ENCODE measurements at regions not wholly inside any gene's neighbourhood (a gene's known extent, or its start where the extent isn't known, plus 50 kb on each side); places are given as distances from the start of the nearest gene placed in this dataset.

DNA sequence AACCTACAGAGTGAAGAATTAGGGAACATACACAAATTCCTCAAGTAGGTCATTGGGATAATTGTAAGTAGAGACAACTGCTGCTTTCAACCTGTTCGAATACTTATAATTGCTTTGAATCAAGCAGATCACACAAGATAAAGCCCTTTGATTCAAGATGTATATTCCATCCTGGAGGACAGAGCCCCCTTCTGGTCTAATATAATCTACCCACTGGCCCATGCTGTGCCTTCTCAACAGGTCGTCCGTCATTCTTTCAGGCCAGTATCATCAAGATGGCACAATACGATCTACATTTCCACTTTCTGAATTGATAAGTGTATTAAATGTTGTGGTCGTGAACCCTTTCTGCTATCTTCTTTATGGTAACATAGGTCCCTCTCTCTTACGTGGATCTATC is 387.0 kb upstream of the CDH19 start:
- Histone ChIP-seq H3K4me1 (no peaks in the 10 kb centered on the region), H3K27me3 (ENCODE audit: insufficient read depth in 3 of 3, low read length in 2 of 3) (no peaks in the 10 kb centered on the region), H3K9me3 (no peaks in the 10 kb centered on the region), H3K4me3 (no peak overlapping the region), H3K36me3 (ENCODE audit: insufficient read depth in 1 of 2, low read depth in 1 of 2) (no peaks in the 10 kb centered on the region), H3K27ac (no peak overlapping the region)
- 89 to 92% (median 90%) methylated on average over 6 of the region's 6 CpGs for WGBS, 3 donors
- DNase-seq = no peak
- ATAC-seq = no peak
- TF ChIP-seq, protein P1, sequence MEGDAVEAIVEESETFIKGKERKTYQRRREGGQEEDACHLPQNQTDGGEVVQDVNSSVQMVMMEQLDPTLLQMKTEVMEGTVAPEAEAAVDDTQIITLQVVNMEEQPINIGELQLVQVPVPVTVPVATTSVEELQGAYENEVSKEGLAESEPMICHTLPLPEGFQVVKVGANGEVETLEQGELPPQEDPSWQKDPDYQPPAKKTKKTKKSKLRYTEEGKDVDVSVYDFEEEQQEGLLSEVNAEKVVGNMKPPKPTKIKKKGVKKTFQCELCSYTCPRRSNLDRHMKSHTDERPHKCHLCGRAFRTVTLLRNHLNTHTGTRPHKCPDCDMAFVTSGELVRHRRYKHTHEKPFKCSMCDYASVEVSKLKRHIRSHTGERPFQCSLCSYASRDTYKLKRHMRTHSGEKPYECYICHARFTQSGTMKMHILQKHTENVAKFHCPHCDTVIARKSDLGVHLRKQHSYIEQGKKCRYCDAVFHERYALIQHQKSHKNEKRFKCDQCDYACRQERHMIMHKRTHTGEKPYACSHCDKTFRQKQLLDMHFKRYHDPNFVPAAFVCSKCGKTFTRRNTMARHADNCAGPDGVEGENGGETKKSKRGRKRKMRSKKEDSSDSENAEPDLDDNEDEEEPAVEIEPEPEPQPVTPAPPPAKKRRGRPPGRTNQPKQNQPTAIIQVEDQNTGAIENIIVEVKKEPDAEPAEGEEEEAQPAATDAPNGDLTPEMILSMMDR (IDR thresholded peaks at IDR 0.05) = no peak
- intact Hi-C loops (cut with DNase I) = no loop called here

DNA sequence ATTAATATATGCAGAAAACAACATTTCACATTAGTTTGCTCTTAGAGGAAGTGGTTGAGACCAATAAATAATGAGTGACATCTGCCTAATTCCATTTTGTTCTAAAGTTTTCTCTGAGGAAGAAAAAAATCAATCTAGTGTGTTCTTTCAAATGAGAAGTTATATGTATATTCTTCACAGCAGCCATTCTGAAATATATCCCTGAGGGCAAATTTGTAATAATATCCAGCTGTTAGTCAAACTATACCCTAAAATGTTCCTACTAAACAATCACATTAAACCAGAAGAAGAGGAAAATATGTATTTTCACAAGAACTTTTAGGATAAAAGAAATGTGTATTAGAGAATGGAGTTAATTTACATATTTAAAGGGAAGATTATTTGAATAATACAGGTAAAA is 375.1 kb upstream of the CDH19 start:
- intact Hi-C loops (cut with DNase I) = no loop called here
- Histone ChIP-seq H3K9me3 (no peaks in the 10 kb centered on the region), H3K36me3 (ENCODE audit: insufficient read depth in 1 of 2, low read depth in 1 of 2) (no peaks in the 10 kb centered on the region), H3K4me1 (no peaks in the 10 kb centered on the region), H3K27ac (no peak overlapping the region), H3K27me3 (ENCODE audit: insufficient read depth in 3 of 3, low read length in 2 of 3) (no peaks in the 10 kb centered on the region), H3K4me3 (no peak overlapping the region)
- TF ChIP-seq, protein P1 (IDR thresholded peaks at IDR 0.05) = no peak
- DNase-seq (no peak), ATAC-seq (no peak)

DNA sequence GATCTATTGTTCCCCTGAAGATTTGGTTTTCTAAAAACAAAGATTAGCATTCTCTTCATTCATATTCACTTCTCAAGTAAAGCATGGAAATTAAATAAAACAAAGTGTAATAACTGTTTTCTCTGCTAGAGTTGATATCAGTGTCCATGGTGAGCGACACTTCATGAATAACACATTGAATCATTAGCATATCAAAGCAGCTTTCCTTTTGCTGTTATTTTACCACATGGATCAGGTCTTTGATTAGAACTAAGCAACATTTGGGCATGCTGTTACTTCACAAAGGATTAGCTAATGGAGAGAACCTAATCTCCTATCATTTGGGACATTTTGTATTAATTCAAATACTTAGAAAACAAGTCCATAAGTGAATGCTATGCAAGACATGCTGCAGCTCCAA is 368.8 kb upstream of the CDH19 start:
- Histone ChIP-seq H3K27ac (no peak overlapping the region), H3K4me3 (no peak overlapping the region), H3K36me3 (ENCODE audit: insufficient read depth in 1 of 2, low read depth in 1 of 2) (no peaks in the 10 kb centered on the region), H3K27me3 (ENCODE audit: insufficient read depth in 3 of 3, low read length in 2 of 3) (no peaks in the 10 kb centered on the region), H3K9me3 (no peaks in the 10 kb centered on the region), H3K4me1 (no peaks in the 10 kb centered on the region)
- ATAC-seq (no peak), DNase-seq (no peak)
- 48 to 52% (median 49%) methylated on average over 1 of the region's 1 CpG for WGBS, 3 donors
- TF ChIP-seq, protein P1 (IDR thresholded peaks at IDR 0.05) = no peak
- intact Hi-C loops (cut with DNase I) = no loop called here

DNA sequence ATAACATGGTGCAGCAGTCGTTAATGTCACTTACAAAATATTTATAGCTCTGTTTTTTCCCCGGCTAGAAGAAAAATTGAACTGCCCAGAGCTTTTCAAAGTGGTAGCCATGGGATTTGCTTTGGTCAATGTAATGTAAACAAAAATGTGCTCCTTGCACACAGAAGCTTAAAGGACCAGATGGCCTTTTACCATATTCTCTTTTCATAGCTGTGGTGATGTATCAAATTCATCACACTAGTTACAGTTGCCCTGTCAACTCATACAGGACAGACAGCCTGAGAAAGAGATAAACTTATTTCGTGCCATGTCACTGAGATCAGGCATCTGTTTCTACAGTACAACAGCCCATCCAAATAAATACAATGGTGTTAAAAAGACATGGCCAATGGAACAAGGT is 368.1 kb upstream of the CDH19 start:
- WGBS, 3 donors = 21 to 29% (median 21%) methylated on average over 3 of the region's 3 CpGs
- no peaks in the 10 kb centered on the region for H3K27me3 ChIP-seq (ENCODE audit: insufficient read depth in 3 of 3, low read length in 2 of 3)
- ATAC-seq (no peak), DNase-seq (no peak)
- intact Hi-C loops (cut with DNase I) = no loop called here
- H3K36me3 ChIP-seq (ENCODE audit: insufficient read depth in 1 of 2, low read depth in 1 of 2) = no peaks in the 10 kb centered on the region
- no peak overlapping the region for H3K27ac ChIP-seq
- no peak overlapping the region for H3K4me3 ChIP-seq
- TF ChIP-seq, protein P1 (IDR thresholded peaks at IDR 0.05) = no peak
- no peaks in the 10 kb centered on the region for H3K9me3 ChIP-seq
- no peaks in the 10 kb centered on the region for H3K4me1 ChIP-seq

DNA sequence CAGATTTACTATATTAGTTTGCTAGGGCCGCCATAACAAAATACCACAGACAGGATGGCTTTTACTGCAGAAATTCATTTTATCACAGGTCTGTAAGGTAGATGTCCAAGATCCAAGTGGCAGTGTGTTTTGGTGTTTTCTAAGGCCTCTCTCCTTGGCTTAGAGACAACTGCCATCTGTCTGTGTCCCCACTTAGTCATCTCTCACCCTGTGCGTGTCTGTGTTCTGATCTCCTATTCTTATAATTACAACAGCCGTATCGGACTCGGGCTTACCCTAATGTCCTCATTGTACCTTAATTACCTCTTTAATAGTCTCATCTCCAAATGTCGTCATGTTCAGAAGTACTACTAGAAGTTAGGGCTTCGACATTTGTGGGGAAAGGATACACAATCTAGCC is 362.3 kb upstream of the CDH19 start:
- DNase-seq (no peak), ATAC-seq (no peak)
- Histone ChIP-seq H3K4me3 (no peak overlapping the region), H3K4me1 (no peaks in the 10 kb centered on the region), H3K27me3 (ENCODE audit: insufficient read depth in 3 of 3, low read length in 2 of 3) (no peaks in the 10 kb centered on the region), H3K27ac (no peak overlapping the region), H3K9me3 (no peaks in the 10 kb centered on the region), H3K36me3 (ENCODE audit: insufficient read depth in 1 of 2, low read depth in 1 of 2) (no peaks in the 10 kb centered on the region)
- intact Hi-C loops (cut with DNase I) = no loop called here
- TF ChIP-seq, protein P1 (IDR thresholded peaks at IDR 0.05) = no peak
- WGBS, 3 donors = 83 to 89% (median 89%) methylated on average over 7 of the region's 7 CpGs
